ENCODE measurements at regions not wholly inside any gene's neighbourhood (a gene's known extent, or its start where the extent isn't known, plus 50 kb on each side); places are given as distances from the start of the nearest gene placed in this dataset.

DNA sequence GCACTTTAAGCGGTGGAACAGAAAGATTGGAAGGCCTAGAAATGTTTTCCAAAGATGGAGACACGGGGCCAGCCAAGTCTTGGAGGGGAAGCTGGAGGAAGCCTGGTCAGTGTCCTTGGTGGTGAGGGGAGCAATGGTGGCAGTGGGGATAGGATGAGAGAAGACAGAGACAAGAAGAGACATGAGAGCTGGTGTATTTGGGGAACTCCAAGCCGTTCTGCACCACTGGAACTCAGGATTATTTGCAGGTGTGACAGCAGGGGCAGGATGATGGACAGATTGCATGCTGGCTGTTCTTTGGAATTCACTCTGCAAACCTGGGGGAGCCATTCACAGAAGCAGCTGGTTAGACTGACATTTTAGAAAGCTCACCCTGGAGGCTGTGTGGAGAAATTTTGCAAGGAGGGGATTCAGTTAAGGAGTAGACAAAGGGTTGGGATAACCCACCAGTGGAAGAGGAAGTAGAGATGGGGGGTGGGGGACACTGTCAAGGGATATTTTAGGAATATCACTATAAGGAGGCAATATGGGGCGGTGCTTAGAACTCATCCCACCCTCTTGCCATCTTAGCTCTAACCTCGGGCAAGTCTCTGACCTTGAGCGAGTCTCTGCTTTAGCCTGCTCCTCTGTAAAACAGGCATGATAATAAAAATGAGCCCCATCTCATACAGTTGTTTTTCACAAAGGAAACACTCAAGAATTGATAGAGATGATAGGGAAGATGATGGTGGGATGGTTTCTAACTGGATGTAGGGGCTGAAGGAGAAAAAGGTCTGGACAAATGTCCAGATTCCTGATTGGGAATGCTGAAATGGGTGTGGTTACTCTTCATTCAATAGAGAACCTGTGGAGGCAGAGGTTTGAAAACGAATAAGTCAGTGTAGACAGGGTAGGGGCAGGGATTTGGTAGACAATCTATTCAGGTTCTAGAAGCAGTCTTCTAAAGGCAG lies 175.8 kb downstream of the MYCN start:
- TF ChIP-seq, protein P1, sequence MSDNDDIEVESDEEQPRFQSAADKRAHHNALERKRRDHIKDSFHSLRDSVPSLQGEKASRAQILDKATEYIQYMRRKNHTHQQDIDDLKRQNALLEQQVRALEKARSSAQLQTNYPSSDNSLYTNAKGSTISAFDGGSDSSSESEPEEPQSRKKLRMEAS (IDR thresholded peaks at IDR 0.05; ENCODE audit: low read depth, low read length) = no peak
- TF ChIP-seq POLR2A (IDR thresholded peaks at IDR 0.05; ENCODE audit: extremely low read depth, insufficient read length) = no peak
- TF ChIP-seq, protein P2, sequence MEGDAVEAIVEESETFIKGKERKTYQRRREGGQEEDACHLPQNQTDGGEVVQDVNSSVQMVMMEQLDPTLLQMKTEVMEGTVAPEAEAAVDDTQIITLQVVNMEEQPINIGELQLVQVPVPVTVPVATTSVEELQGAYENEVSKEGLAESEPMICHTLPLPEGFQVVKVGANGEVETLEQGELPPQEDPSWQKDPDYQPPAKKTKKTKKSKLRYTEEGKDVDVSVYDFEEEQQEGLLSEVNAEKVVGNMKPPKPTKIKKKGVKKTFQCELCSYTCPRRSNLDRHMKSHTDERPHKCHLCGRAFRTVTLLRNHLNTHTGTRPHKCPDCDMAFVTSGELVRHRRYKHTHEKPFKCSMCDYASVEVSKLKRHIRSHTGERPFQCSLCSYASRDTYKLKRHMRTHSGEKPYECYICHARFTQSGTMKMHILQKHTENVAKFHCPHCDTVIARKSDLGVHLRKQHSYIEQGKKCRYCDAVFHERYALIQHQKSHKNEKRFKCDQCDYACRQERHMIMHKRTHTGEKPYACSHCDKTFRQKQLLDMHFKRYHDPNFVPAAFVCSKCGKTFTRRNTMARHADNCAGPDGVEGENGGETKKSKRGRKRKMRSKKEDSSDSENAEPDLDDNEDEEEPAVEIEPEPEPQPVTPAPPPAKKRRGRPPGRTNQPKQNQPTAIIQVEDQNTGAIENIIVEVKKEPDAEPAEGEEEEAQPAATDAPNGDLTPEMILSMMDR (IDR thresholded peaks at IDR 0.05; ENCODE audit: low read depth, low read length) = no peak
- no peak for TF ChIP-seq MYC (IDR thresholded peaks at IDR 0.05; ENCODE audit: low read depth, low read length)
- no peak overlapping the region for H3K4me3 ChIP-seq (ENCODE audit: low read depth, low read length)

DNA sequence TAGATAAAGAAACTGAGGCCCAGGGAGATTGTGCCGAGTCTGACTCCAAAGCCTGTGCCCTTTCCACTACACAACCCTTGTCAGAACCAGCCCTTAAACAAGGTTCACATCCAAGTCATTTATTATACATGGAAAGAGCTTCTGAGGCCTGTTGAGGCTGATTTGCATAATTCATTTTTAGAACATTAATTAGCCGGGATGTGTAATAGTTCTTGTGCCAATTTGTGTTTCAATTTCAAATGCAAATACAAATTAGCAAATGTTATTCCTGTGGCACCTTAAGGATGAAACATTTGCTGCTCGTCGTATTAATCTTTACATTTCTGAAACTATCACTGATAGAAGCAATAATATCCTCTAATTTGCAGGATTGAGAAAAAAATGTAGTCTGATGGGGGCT lies 174.9 kb downstream of the MYCN start:
- no peak for TF ChIP-seq MYC (IDR thresholded peaks at IDR 0.05; ENCODE audit: low read depth, low read length)
- TF ChIP-seq, protein P2 (IDR thresholded peaks at IDR 0.05; ENCODE audit: low read depth, low read length) = no peak
- no peak for TF ChIP-seq POLR2A (IDR thresholded peaks at IDR 0.05; ENCODE audit: extremely low read depth, insufficient read length)
- TF ChIP-seq, protein P1 (IDR thresholded peaks at IDR 0.05; ENCODE audit: low read depth, low read length) = no peak
- DNase-seq (ENCODE audit: low read depth) = no peak
- H3K4me3 ChIP-seq (ENCODE audit: low read depth, low read length) = no peak overlapping the region

More for the DNA sequence above, 175.8 kb downstream of the MYCN start:
- no peak for DNase-seq (ENCODE audit: low read depth)

DNA sequence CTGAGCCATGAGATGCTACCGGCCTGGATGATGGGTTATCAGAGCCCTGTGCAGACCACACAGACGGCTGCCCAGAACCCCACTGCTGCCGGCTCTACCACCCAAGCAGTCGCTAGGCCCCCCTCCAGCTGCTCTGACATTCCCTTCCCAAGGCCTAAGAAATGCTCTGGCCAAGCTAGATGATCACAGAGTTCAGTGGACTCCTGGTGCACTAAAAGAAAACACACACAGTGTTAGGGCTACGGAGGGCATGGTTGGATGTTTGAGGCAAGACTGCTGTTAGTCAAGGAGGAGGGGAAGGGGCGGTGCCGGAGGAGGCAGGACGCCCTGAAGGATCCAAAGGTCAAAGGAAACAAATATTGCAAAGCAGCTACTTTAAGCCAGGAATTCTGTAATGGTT lies 174.5 kb downstream of the MYCN start:
- no peak for DNase-seq (ENCODE audit: low read depth)
- TF ChIP-seq, protein P1 (IDR thresholded peaks at IDR 0.05; ENCODE audit: low read depth, low read length) = no peak
- TF ChIP-seq POLR2A (IDR thresholded peaks at IDR 0.05; ENCODE audit: extremely low read depth, insufficient read length) = no peak
- TF ChIP-seq, protein P2 (IDR thresholded peaks at IDR 0.05; ENCODE audit: low read depth, low read length) = no peak
- TF ChIP-seq MYC (IDR thresholded peaks at IDR 0.05; ENCODE audit: low read depth, low read length) = no peak
- no peak overlapping the region for H3K4me3 ChIP-seq (ENCODE audit: low read depth, low read length)

DNA sequence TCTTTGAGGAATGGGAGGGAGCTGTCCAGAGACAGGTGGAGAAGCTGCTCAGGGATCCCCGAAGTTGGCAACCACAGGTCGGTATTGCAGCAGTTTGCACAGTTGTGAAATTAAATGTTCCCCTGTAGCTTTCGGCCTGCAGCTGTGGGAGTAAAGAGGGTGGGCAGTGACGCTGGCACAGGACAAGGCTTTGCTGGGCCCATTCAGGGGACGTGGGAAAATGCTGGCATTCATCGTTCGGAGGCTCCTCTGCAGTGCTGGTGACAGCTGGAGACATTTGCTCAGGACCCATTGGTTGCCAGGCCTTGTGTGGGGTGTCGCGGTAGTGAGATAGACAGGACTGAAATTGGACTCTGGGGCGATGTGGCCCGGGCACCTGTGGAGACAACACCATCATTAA lies 173.7 kb downstream of the MYCN start:
- DNase-seq (ENCODE audit: low read depth) = no peak
- H3K4me3 ChIP-seq (ENCODE audit: low read depth, low read length) = no peak overlapping the region
- TF ChIP-seq POLR2A (IDR thresholded peaks at IDR 0.05; ENCODE audit: extremely low read depth, insufficient read length) (no peak), MYC (IDR thresholded peaks at IDR 0.05; ENCODE audit: low read depth, low read length) (no peak)
- TF ChIP-seq, protein P2 (IDR thresholded peaks at IDR 0.05; ENCODE audit: low read depth, low read length) = no peak
- TF ChIP-seq, protein P1 (IDR thresholded peaks at IDR 0.05; ENCODE audit: low read depth, low read length) = no peak

DNA sequence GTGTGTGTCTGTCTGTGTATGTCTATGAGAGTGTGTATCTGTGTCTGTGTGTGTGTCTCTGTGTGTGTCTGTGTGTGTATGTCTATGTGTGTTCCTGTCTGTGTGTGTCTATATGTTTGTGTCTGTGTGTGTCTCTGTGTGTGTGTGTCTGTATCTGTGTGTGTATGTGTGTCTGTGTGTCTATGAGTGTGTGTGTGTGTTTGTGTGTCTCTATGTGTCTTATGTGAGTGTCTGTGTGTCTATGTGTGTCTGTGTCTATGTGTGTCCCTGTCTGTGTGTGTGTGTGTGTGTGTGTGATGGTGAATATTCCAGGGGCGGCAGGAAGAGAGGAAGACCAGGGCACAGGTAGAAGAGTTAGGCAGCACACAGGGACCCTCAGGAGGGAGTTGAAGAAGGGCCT lies 173.2 kb downstream of the MYCN start:
- H3K4me3 ChIP-seq (ENCODE audit: low read depth, low read length) = no peak overlapping the region
- DNase-seq (ENCODE audit: low read depth) = no peak
- TF ChIP-seq POLR2A (IDR thresholded peaks at IDR 0.05; ENCODE audit: extremely low read depth, insufficient read length) (no peak), MYC (IDR thresholded peaks at IDR 0.05; ENCODE audit: low read depth, low read length) (no peak)
- TF ChIP-seq, protein P1 (IDR thresholded peaks at IDR 0.05; ENCODE audit: low read depth, low read length) = no peak
- TF ChIP-seq, protein P2 (IDR thresholded peaks at IDR 0.05; ENCODE audit: low read depth, low read length) = no peak

All from NB4 (cell line).